Putamen (tissue), 1 donor: ENCODE measurements at regions not wholly inside any gene's neighbourhood (a gene's known extent, or its start where the extent isn't known, plus 50 kb on each side); places are given as distances from the start of the nearest gene placed in this dataset.
"Not testable (repeated sequence)": the region's sequence is repeated elsewhere in the genome, so short reads cannot be mapped to it uniquely, and the experiment has no call there.

ENCODE experiments used
- DNase-seq: peaks from one replicate; pipeline ENCODE4 v3.0.0-alpha.2; 2016; ENCODE audit warnings: low spot score

GRCh38 chr12:9449657-9450126 lies 158.0 kb downstream of the KLRB1 start:
- DNase-seq: not testable (repeated sequence)

GRCh38 chr12:9449181-9449580 lies 158.5 kb downstream of the KLRB1 start:
- no peak for DNase-seq

GRCh38 chr12:9448648-9449047 lies 159.1 kb downstream of the KLRB1 start:
- not testable (repeated sequence) for DNase-seq

- peak; percentile 76 for DNase-seq
Observed at GRCh38 chr12:9447791-9448614, 159.7 kb downstream of the KLRB1 start.

GRCh38 chr12:9446883-9447761 lies 160.6 kb downstream of the KLRB1 start:
- DNase-seq: not testable (repeated sequence)

- DNase-seq: not testable (repeated sequence)
Observed at GRCh38 chr12:9440428-9440827, 167.3 kb downstream of the KLRB1 start.

GRCh38 chr12:9435682-9436081 lies 172.0 kb downstream of the KLRB1 start:
- not testable (repeated sequence) for DNase-seq

GRCh38 chr12:9430385-9430784 lies 177.3 kb downstream of the KLRB1 start:
- DNase-seq: not testable (repeated sequence)

GRCh38 chr12:9428856-9429255 lies 178.9 kb downstream of the KLRB1 start:
- DNase-seq: not testable (repeated sequence)

GRCh38 chr12:9425429-9425828 lies 182.3 kb downstream of the KLRB1 start:
- DNase-seq: not testable (repeated sequence)

- not testable (repeated sequence) for DNase-seq
Observed at GRCh38 chr12:9424175-9424740, 183.5 kb downstream of the KLRB1 start.

- DNase-seq: not testable (repeated sequence)
Observed at GRCh38 chr12:9422689-9423088, 185.0 kb downstream of the KLRB1 start.

- not testable (repeated sequence) for DNase-seq
Observed at GRCh38 chr12:9421520-9422086, 186.1 kb downstream of the KLRB1 start.

GRCh38 chr12:9420817-9421519 lies 186.7 kb downstream of the KLRB1 start:
- DNase-seq: not testable (repeated sequence)

- not testable (repeated sequence) for DNase-seq
Observed at GRCh38 chr12:9418669-9419041, 189.1 kb downstream of the KLRB1 start.

GRCh38 chr12:9417947-9418668 lies 189.6 kb downstream of the KLRB1 start:
- DNase-seq: not testable (repeated sequence)

GRCh38 chr12:9417341-9417740 lies 190.4 kb downstream of the KLRB1 start:
- DNase-seq: not testable (repeated sequence)

GRCh38 chr12:9416346-9416745 lies 191.4 kb downstream of the KLRB1 start:
- not testable (repeated sequence) for DNase-seq

GRCh38 chr12:9415898-9416297 lies 191.8 kb downstream of the KLRB1 start:
- DNase-seq: peak; percentile 28

GRCh38 chr12:9413862-9414261 lies 193.9 kb downstream of the KLRB1 start:
- not testable (repeated sequence) for DNase-seq

- not testable (repeated sequence) for DNase-seq
Observed at GRCh38 chr12:9412459-9412858, 195.3 kb downstream of the KLRB1 start.
